Neural cell (in vitro differentiated cells): ENCODE measurements at regions not wholly inside any gene's neighbourhood (a gene's known extent, or its start where the extent isn't known, plus 50 kb on each side); places are given as distances from the start of the nearest gene placed in this dataset.

Source experiments
- H2AFZ ChIP-seq: fragments of 200-600, 300-800 bp; sonication (generic), shearing (Covaris generic); 2 replicates; pipeline ENCODE4 v1.6.0; 2014; ENCODE audit warnings: low read depth, mild to moderate bottlenecking, antibody characterized with exemption, low read length, moderate library complexity
- H3F3A ChIP-seq: fragments of 200-600 bp; shearing (Covaris generic); 2 replicates; pipeline ENCODE4 v1.6.1; 2016; ENCODE audit warnings: mild to moderate bottlenecking, moderate library complexity, mixed read lengths, antibody characterized with exemption, low read length; ENCODE audit not compliant: insufficient read depth, poor library complexity, severe bottlenecking
- H3K27ac ChIP-seq: fragments of 200-600, 300-800 bp; sonication (generic), shearing (Covaris generic); 2 replicates; pipeline ENCODE4 v1.5.1; 2014; ENCODE audit warnings: mild to moderate bottlenecking, low read length, moderate library complexity
- H3K27me3 ChIP-seq: fragments of 300-800, 200-600 bp; sonication (generic), shearing (Covaris generic); 2 replicates; pipeline ENCODE4 v1.6.0; 2014; ENCODE audit warnings: mild to moderate bottlenecking, low read depth, low read length, moderate library complexity; ENCODE audit not compliant: insufficient read depth
- H3K36me3 ChIP-seq: fragments of 300-800, 200-600 bp; sonication (generic), shearing (Covaris generic); 2 replicates; pipeline ENCODE4 v1.5.1; 2014; ENCODE audit warnings: mild to moderate bottlenecking, antibody characterized with exemption, low read length, moderate library complexity; ENCODE audit not compliant: insufficient read depth
- H3K4me2 ChIP-seq: fragments of 300-800, 200-600 bp; sonication (generic), shearing (Covaris generic); 2 replicates; pipeline ENCODE4 v1.6.0; 2014; ENCODE audit warnings: mild to moderate bottlenecking, low read length
- H3K4me3 ChIP-seq: fragments of 300-800, 200-600 bp; sonication (generic), shearing (Covaris generic); 2 replicates; pipeline ENCODE4 v1.5.1; 2014; ENCODE audit warnings: mild to moderate bottlenecking, low read length, moderate library complexity
- H3K79me2 ChIP-seq: fragments of 200-600 bp; shearing (Covaris generic); replicated peaks from 2 replicates; pipeline ENCODE4 v1.6.0; 2014; ENCODE audit warnings: mild to moderate bottlenecking, low read length, moderate library complexity; ENCODE audit not compliant: insufficient read depth
- H3K9ac ChIP-seq: fragments of 300-800, 200-600 bp; sonication (generic), shearing (Covaris generic); 2 replicates; pipeline ENCODE4 v1.6.1; 2016; ENCODE audit warnings: mild to moderate bottlenecking, low read length, mixed read lengths
- H3K9me2 ChIP-seq: fragments of 200-600 bp; shearing (Covaris generic); 2 replicates; pipeline ENCODE4 v1.6.1; 2016; ENCODE audit warnings: mild to moderate bottlenecking, low read length, mixed read lengths; ENCODE audit not compliant: insufficient read depth
- H3K9me3 ChIP-seq: fragments of 200-600, 300-800 bp; sonication (generic), shearing (Covaris generic); 2 replicates; pipeline ENCODE4 v1.6.1; 2016; ENCODE audit warnings: mild to moderate bottlenecking, mixed run types, low read length, moderate library complexity, mixed read lengths
- H4K20me1 ChIP-seq: fragments of 200-600 bp; shearing (Covaris generic); 2 replicates; pipeline ENCODE4 v1.6.1; 2016; ENCODE audit warnings: mild to moderate bottlenecking, mixed run types; ENCODE audit not compliant: insufficient read depth
- EP300 ChIP-seq: fragments of 450-650 bp; conservative IDR thresholded peaks from 2 replicates; pipeline ENCODE4 v1.6.1; 2014; ENCODE audit warnings: antibody characterized with exemption, mild to moderate bottlenecking, moderate library complexity; ENCODE audit not compliant: poor library complexity, severe bottlenecking
- EZH2 ChIP-seq: fragments of 200-600, 300-800 bp; shearing (Covaris generic), sonication (generic); IDR thresholded peaks from 2 replicates; pipeline ENCODE4 v1.6.1; 2014; ENCODE audit warnings: antibody characterized with exemption, low read length, borderline replicate concordance, mild to moderate bottlenecking; ENCODE audit not compliant: insufficient read depth, poor library complexity, severe bottlenecking
- MXI1 ChIP-seq: fragments of 450-650 bp; conservative IDR thresholded peaks from 2 replicates; pipeline ENCODE4 v1.6.1; 2014; ENCODE audit warnings: antibody characterized with exemption, mild to moderate bottlenecking; ENCODE audit not compliant: poor library complexity, severe bottlenecking
- POLR2AphosphoS5 ChIP-seq: IDR thresholded peaks from 2 replicates; pipeline ENCODE4 v1.6.1; 2012
- RAD21 ChIP-seq: fragments of 450-650 bp; conservative IDR thresholded peaks from 2 replicates; pipeline ENCODE4 v1.6.1; 2014; ENCODE audit warnings: antibody characterized with exemption, mild to moderate bottlenecking, moderate library complexity
- REST ChIP-seq: IDR thresholded peaks from 2 replicates; pipeline ENCODE4 v1.6.1; 2012; ENCODE audit warnings: borderline replicate concordance
- SMC3 ChIP-seq: fragments of 450-650 bp; conservative IDR thresholded peaks from 2 replicates; pipeline ENCODE4 v1.6.1; 2014; ENCODE audit warnings: antibody characterized with exemption, mild to moderate bottlenecking, moderate library complexity; ENCODE audit not compliant: poor library complexity
- TAF1 ChIP-seq: IDR thresholded peaks from 2 replicates; pipeline ENCODE4 v1.6.1; 2012; ENCODE audit warnings: low read depth
- TF ChIP-seq, protein P1 (sequence below): fragments of 450-650 bp; IDR thresholded peaks from 2 replicates; pipeline ENCODE4 v1.5.1; 2014; ENCODE audit warnings: antibody characterized with exemption, mild to moderate bottlenecking, moderate library complexity; ENCODE audit not compliant: poor library complexity, severe bottlenecking

GRCh38 chr10:91707236-91707635 is 74.4 kb upstream of the PPP1R3C start:
- Histone ChIP-seq H3K36me3 (no peaks in the 10 kb centered on the region), H3K9me3 (no peaks in the 10 kb centered on the region), H3K27ac (no peak overlapping the region), H4K20me1 (no peaks in the 10 kb centered on the region), H3K9me2 (no peaks in the 10 kb centered on the region), H3K27me3 (no peaks in the 10 kb centered on the region), H3K4me2 (no peak overlapping the region), H3K79me2 (no peaks in the 10 kb centered on the region), H3K4me3 (no peak overlapping the region), H3K9ac (no peak overlapping the region), H2AFZ (no peak overlapping the region), H3F3A (no peaks in the 10 kb centered on the region)
- TF ChIP-seq EZH2 (no peak), POLR2AphosphoS5 (no peak), TAF1 (no peak), RAD21 (no peak), REST (no peak), SMC3 (no peak), MXI1 (no peak), EP300 (no peak)
- TF ChIP-seq, protein P1, sequence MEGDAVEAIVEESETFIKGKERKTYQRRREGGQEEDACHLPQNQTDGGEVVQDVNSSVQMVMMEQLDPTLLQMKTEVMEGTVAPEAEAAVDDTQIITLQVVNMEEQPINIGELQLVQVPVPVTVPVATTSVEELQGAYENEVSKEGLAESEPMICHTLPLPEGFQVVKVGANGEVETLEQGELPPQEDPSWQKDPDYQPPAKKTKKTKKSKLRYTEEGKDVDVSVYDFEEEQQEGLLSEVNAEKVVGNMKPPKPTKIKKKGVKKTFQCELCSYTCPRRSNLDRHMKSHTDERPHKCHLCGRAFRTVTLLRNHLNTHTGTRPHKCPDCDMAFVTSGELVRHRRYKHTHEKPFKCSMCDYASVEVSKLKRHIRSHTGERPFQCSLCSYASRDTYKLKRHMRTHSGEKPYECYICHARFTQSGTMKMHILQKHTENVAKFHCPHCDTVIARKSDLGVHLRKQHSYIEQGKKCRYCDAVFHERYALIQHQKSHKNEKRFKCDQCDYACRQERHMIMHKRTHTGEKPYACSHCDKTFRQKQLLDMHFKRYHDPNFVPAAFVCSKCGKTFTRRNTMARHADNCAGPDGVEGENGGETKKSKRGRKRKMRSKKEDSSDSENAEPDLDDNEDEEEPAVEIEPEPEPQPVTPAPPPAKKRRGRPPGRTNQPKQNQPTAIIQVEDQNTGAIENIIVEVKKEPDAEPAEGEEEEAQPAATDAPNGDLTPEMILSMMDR, result no peak

GRCh38 chr10:91705948-91706670 is 73.2 kb upstream of the PPP1R3C start:
- no peaks in the 10 kb centered on the region for H3K36me3 ChIP-seq
- H3K79me2 ChIP-seq, result no peaks in the 10 kb centered on the region
- no peak overlapping the region for H3K27ac ChIP-seq
- no peaks in the 10 kb centered on the region for H3K27me3 ChIP-seq
- no peak overlapping the region for H3K9ac ChIP-seq
- H3F3A ChIP-seq, result no peaks in the 10 kb centered on the region
- TF ChIP-seq EZH2 (no peak), SMC3 (no peak), EP300 (no peak), RAD21 (no peak), MXI1 (no peak), REST (no peak)
- TF ChIP-seq, protein P1, result no peak
- H3K9me3 ChIP-seq, result no peaks in the 10 kb centered on the region
- H3K9me2 ChIP-seq, result no peaks in the 10 kb centered on the region
- no peak overlapping the region for H3K4me2 ChIP-seq
- H2AFZ ChIP-seq, result no peak overlapping the region
- no peak overlapping the region for H3K4me3 ChIP-seq
- no peaks in the 10 kb centered on the region for H4K20me1 ChIP-seq
